ENCODE measurements at regions not wholly inside any gene's neighbourhood (a gene's known extent, or its start where the extent isn't known, plus 50 kb on each side); places are given as distances from the start of the nearest gene placed in this dataset.
"Not testable (repeated sequence)": the region's sequence is repeated elsewhere in the genome, so short reads cannot be mapped to it uniquely, and the experiment has no call there.

- H2BK5ac ChIP-seq (ENCODE audit: low read depth, low read length); H2BK20ac ChIP-seq (ENCODE audit: low read length); FAIRE-seq; H4K5ac ChIP-seq (ENCODE audit: insufficient read length, low read depth, low read length); H4K91ac ChIP-seq (replicated peaks; ENCODE audit: insufficient read length, low read length); H3K4me2 ChIP-seq (ENCODE audit: insufficient read depth in 1 of 2, low read depth in 2 of 2, low read length in 2 of 2); H3K4me3 ChIP-seq (ENCODE audit: extremely low read depth in 1 of 4, insufficient read depth in 2 of 4, low read depth in 3 of 4, low read length in 4 of 4); H3K9ac ChIP-seq (replicated peaks in 1 of 4; ENCODE audit: extremely low read depth in 1 of 4, low read depth in 3 of 4, low read length in 3 of 4); H2AFZ ChIP-seq (ENCODE audit: low read length); H2AK5ac ChIP-seq (ENCODE audit: low read depth, low read length); H3K79me1 ChIP-seq (ENCODE audit: low read depth, low read length); H3K18ac ChIP-seq (ENCODE audit: extremely low read depth, low read length); H3K27ac ChIP-seq (ENCODE audit: low read depth, low read length); H4K20me1 ChIP-seq (replicated peaks in 1 of 2; ENCODE audit: control insufficient read depth in 1 of 2, insufficient read depth in 2 of 2, low read length in 2 of 2); H3K27me3 ChIP-seq (replicated peaks in 1 of 4; ENCODE audit: control insufficient read depth in 3 of 4, extremely low read depth in 1 of 4, insufficient read depth in 3 of 4, low read length in 3 of 4); H3K14ac ChIP-seq (ENCODE audit: insufficient read length); H3K36me3 ChIP-seq (ENCODE audit: control insufficient read depth in 2 of 4, insufficient read depth in 4 of 4, low read length in 3 of 4); H3K4ac ChIP-seq (replicated peaks; ENCODE audit: insufficient read length, low read depth, low read length); H2BK15ac ChIP-seq (ENCODE audit: low read length); H3K23ac ChIP-seq (ENCODE audit: insufficient read length); H3K4me1 ChIP-seq (replicated peaks in 1 of 4; ENCODE audit: control insufficient read depth in 3 of 4, insufficient read depth in 4 of 4, low read length in 3 of 4); CTCF ChIA-PET (ENCODE audit: partially characterized antibody); H2BK12ac ChIP-seq (ENCODE audit: low read depth, low read length); H4K8ac ChIP-seq (ENCODE audit: extremely low read depth, insufficient read depth, low read length); H3K56ac ChIP-seq (replicated peaks; ENCODE audit: insufficient read length, low read depth, low read length); H3K9me3 ChIP-seq (ENCODE audit: insufficient read depth in 2 of 2, low read depth in 1 of 2, low read length in 1 of 2); POLR2A ChIA-PET (ENCODE audit: partially characterized antibody); H2BK120ac ChIP-seq (replicated peaks; ENCODE audit: low read depth, low read length); H3K79me2 ChIP-seq (ENCODE audit: control insufficient read depth in 1 of 2, insufficient read depth in 2 of 2, low read length in 2 of 2); DNase-seq (ENCODE audit: low read depth in 1 of 2, low spot score in 2 of 2); H3K23me2 ChIP-seq (ENCODE audit: low read depth, low read length): not testable (repeated sequence)
- 100% methylated on average over 1 of the region's 1 CpG; no CpG with 5 or more reads in 1 of the 2 experiments for WGBS, 2 experiments (ENCODE audit: extremely low coverage in 1 of 2, insufficient coverage in 1 of 2, insufficient read length in 1 of 2, insufficient replicate concordance in 2 of 2, low coverage in 1 of 2, low lambda C conversion rate in 2 of 2, missing lambda C conversion rate in 1 of 2)
These were observed 189.2 kb downstream of the CYP26B1 start for GRCh38 chr2:71958426-71958825.
